ENCODE measurements at regions not wholly inside any gene's neighbourhood (a gene's known extent, or its start where the extent isn't known, plus 50 kb on each side); places are given as distances from the start of the nearest gene placed in this dataset.

- H3K4me1 ChIP-seq (ENCODE audit: control insufficient read depth, low read depth, low read length): no peaks in the 10 kb centered on the region
- no peaks in the 10 kb centered on the region for H3K36me3 ChIP-seq (ENCODE audit: control insufficient read depth, insufficient read depth, low read length)
- H3K79me1 ChIP-seq (ENCODE audit: low read length): no peaks in the 10 kb centered on the region
- H2AK5ac ChIP-seq (ENCODE audit: low read length): no peak overlapping the region
- H3K79me2 ChIP-seq (ENCODE audit: control insufficient read depth, insufficient read depth, low read length): no peaks in the 10 kb centered on the region
- H3K56ac ChIP-seq (ENCODE audit: low read length): no peak overlapping the region
- no peak overlapping the region for H3K4ac ChIP-seq (ENCODE audit: low read depth, low read length)
- no peak overlapping the region for H4K5ac ChIP-seq (ENCODE audit: low read length)
- no peak overlapping the region for H3K4me2 ChIP-seq (ENCODE audit: low read length)
- H3K18ac ChIP-seq (ENCODE audit: low read length): no peak overlapping the region
- WGBS (ENCODE audit: extremely low coverage, insufficient coverage, low lambda C conversion rate): no CpG with 5 or more reads among the region's 5 CpGs
- H3K27me3 ChIP-seq (ENCODE audit: insufficient read depth, low read length, poor library complexity): no peaks in the 10 kb centered on the region
- H3K9ac ChIP-seq (ENCODE audit: low read length): no peak overlapping the region
- no peak overlapping the region for H3K27ac ChIP-seq (ENCODE audit: low read depth, low read length)
- H3K23ac ChIP-seq (ENCODE audit: low read length): no peak overlapping the region
- DNase-seq: no peak
- H4K8ac ChIP-seq (ENCODE audit: low read depth, low read length): no peak overlapping the region
- H2BK15ac ChIP-seq (replicated peaks; ENCODE audit: low read depth): no peak overlapping the region
- H2BK120ac ChIP-seq (ENCODE audit: low read depth, low read length): no peak overlapping the region
- H3K4me3 ChIP-seq (ENCODE audit: low read length): no peak overlapping the region
- no peak overlapping the region for H2BK5ac ChIP-seq (ENCODE audit: low read length)
Measured at GRCh38 chr4:52420330-52420729, 238.8 kb downstream of the USP46 start.

GRCh38 chr4:52421811-52422213 is 237.3 kb downstream of the USP46 start:
- no peak overlapping the region for H2BK5ac ChIP-seq (ENCODE audit: low read length)
- no peak overlapping the region for H4K8ac ChIP-seq (ENCODE audit: low read depth, low read length)
- H3K79me2 ChIP-seq (ENCODE audit: control insufficient read depth, insufficient read depth, low read length): no peaks in the 10 kb centered on the region
- no peaks in the 10 kb centered on the region for H3K79me1 ChIP-seq (ENCODE audit: low read length)
- H3K4me3 ChIP-seq (ENCODE audit: low read length): no peak overlapping the region
- H3K23ac ChIP-seq (ENCODE audit: low read length): no peak overlapping the region
- no peak overlapping the region for H3K27ac ChIP-seq (ENCODE audit: low read depth, low read length)
- H2BK120ac ChIP-seq (ENCODE audit: low read depth, low read length): no peak overlapping the region
- H3K27me3 ChIP-seq (ENCODE audit: insufficient read depth, low read length, poor library complexity): no peaks in the 10 kb centered on the region
- no peak overlapping the region for H4K5ac ChIP-seq (ENCODE audit: low read length)
- no peak overlapping the region for H3K56ac ChIP-seq (ENCODE audit: low read length)
- H3K4ac ChIP-seq (ENCODE audit: low read depth, low read length): no peak overlapping the region
- H3K4me2 ChIP-seq (ENCODE audit: low read length): no peak overlapping the region
- no peak overlapping the region for H3K18ac ChIP-seq (ENCODE audit: low read length)
- H3K9ac ChIP-seq (ENCODE audit: low read length): no peak overlapping the region
- no peaks in the 10 kb centered on the region for H3K4me1 ChIP-seq (ENCODE audit: control insufficient read depth, low read depth, low read length)
- H3K36me3 ChIP-seq (ENCODE audit: control insufficient read depth, insufficient read depth, low read length): no peaks in the 10 kb centered on the region
- no peak overlapping the region for H2BK15ac ChIP-seq (replicated peaks; ENCODE audit: low read depth)
- no peak overlapping the region for H2AK5ac ChIP-seq (ENCODE audit: low read length)
- no peak for DNase-seq

- Histone ChIP-seq H3K56ac (ENCODE audit: low read length) (no peak overlapping the region), H3K4ac (ENCODE audit: low read depth, low read length) (no peak overlapping the region), H3K79me1 (ENCODE audit: low read length) (no peaks in the 10 kb centered on the region), H4K5ac (ENCODE audit: low read length) (no peak overlapping the region), H2BK15ac (replicated peaks; ENCODE audit: low read depth) (no peak overlapping the region), H2BK120ac (ENCODE audit: low read depth, low read length) (no peak overlapping the region), H2BK5ac (ENCODE audit: low read length) (no peak overlapping the region), H3K4me2 (ENCODE audit: low read length) (no peak overlapping the region), H3K79me2 (ENCODE audit: control insufficient read depth, insufficient read depth, low read length) (no peaks in the 10 kb centered on the region), H3K4me1 (ENCODE audit: control insufficient read depth, low read depth, low read length) (no peaks in the 10 kb centered on the region), H3K9ac (ENCODE audit: low read length) (no peak overlapping the region), H2AK5ac (ENCODE audit: low read length) (no peak overlapping the region), H3K27ac (ENCODE audit: low read depth, low read length) (no peak overlapping the region), H3K36me3 (ENCODE audit: control insufficient read depth, insufficient read depth, low read length) (no peaks in the 10 kb centered on the region), H3K4me3 (ENCODE audit: low read length) (no peak overlapping the region), H3K18ac (ENCODE audit: low read length) (no peak overlapping the region), H3K27me3 (ENCODE audit: insufficient read depth, low read length, poor library complexity) (no peaks in the 10 kb centered on the region), H4K8ac (ENCODE audit: low read depth, low read length) (no peak overlapping the region), H3K23ac (ENCODE audit: low read length) (no peak overlapping the region)
- WGBS (ENCODE audit: extremely low coverage, insufficient coverage, low lambda C conversion rate): no CpG with 5 or more reads among the region's 4 CpGs
- DNase-seq: no peak
Measured at GRCh38 chr4:52423967-52424366, 235.1 kb downstream of the USP46 start.

- no peak overlapping the region for H2BK120ac ChIP-seq (ENCODE audit: low read depth, low read length)
- no peak overlapping the region for H3K4me2 ChIP-seq (ENCODE audit: low read length)
- no peaks in the 10 kb centered on the region for H3K79me1 ChIP-seq (ENCODE audit: low read length)
- H2AK5ac ChIP-seq (ENCODE audit: low read length): no peak overlapping the region
- no peak for DNase-seq
- H3K18ac ChIP-seq (ENCODE audit: low read length): no peak overlapping the region
- H2BK15ac ChIP-seq (replicated peaks; ENCODE audit: low read depth): no peak overlapping the region
- H3K9ac ChIP-seq (ENCODE audit: low read length): no peak overlapping the region
- no peak overlapping the region for H4K5ac ChIP-seq (ENCODE audit: low read length)
- no peaks in the 10 kb centered on the region for H3K4me1 ChIP-seq (ENCODE audit: control insufficient read depth, low read depth, low read length)
- no CpG with 5 or more reads among the region's 3 CpGs for WGBS (ENCODE audit: extremely low coverage, insufficient coverage, low lambda C conversion rate)
- H3K4me3 ChIP-seq (ENCODE audit: low read length): no peak overlapping the region
- H3K23ac ChIP-seq (ENCODE audit: low read length): no peak overlapping the region
- H3K4ac ChIP-seq (ENCODE audit: low read depth, low read length): no peak overlapping the region
- H3K36me3 ChIP-seq (ENCODE audit: control insufficient read depth, insufficient read depth, low read length): no peaks in the 10 kb centered on the region
- no peaks in the 10 kb centered on the region for H3K79me2 ChIP-seq (ENCODE audit: control insufficient read depth, insufficient read depth, low read length)
- no peak overlapping the region for H3K56ac ChIP-seq (ENCODE audit: low read length)
- H2BK5ac ChIP-seq (ENCODE audit: low read length): no peak overlapping the region
- no peak overlapping the region for H4K8ac ChIP-seq (ENCODE audit: low read depth, low read length)
- H3K27ac ChIP-seq (ENCODE audit: low read depth, low read length): no peak overlapping the region
- no peaks in the 10 kb centered on the region for H3K27me3 ChIP-seq (ENCODE audit: insufficient read depth, low read length, poor library complexity)
Measured at GRCh38 chr4:52425751-52426326, 233.3 kb downstream of the USP46 start.

- H3K4ac ChIP-seq (ENCODE audit: low read depth, low read length): no peak overlapping the region
- H4K5ac ChIP-seq (ENCODE audit: low read length): no peak overlapping the region
- H3K79me2 ChIP-seq (ENCODE audit: control insufficient read depth, insufficient read depth, low read length): no peaks in the 10 kb centered on the region
Measured at GRCh38 chr4:52431410-52431809, 227.7 kb downstream of the USP46 start.

GRCh38 chr4:52431869-52432268 is 227.2 kb downstream of the USP46 start:
- no CpG with 5 or more reads among the region's 4 CpGs for WGBS (ENCODE audit: extremely low coverage, insufficient coverage, low lambda C conversion rate)

More at GRCh38 chr4:52431410-52431809, 227.7 kb downstream of the USP46 start:
- H3K4me1 ChIP-seq (ENCODE audit: control insufficient read depth, low read depth, low read length): no peaks in the 10 kb centered on the region
- no peak overlapping the region for H3K56ac ChIP-seq (ENCODE audit: low read length)
- no peak overlapping the region for H3K4me3 ChIP-seq (ENCODE audit: low read length)
- no peak overlapping the region for H3K23ac ChIP-seq (ENCODE audit: low read length)
- H3K79me1 ChIP-seq (ENCODE audit: low read length): no peaks in the 10 kb centered on the region
- no peak for DNase-seq
- no peak overlapping the region for H2BK120ac ChIP-seq (ENCODE audit: low read depth, low read length)
- H3K36me3 ChIP-seq (ENCODE audit: control insufficient read depth, insufficient read depth, low read length): no peaks in the 10 kb centered on the region
- no peak overlapping the region for H3K27ac ChIP-seq (ENCODE audit: low read depth, low read length)
- H2BK5ac ChIP-seq (ENCODE audit: low read length): no peak overlapping the region
- H2BK15ac ChIP-seq (replicated peaks; ENCODE audit: low read depth): no peak overlapping the region
- no peaks in the 10 kb centered on the region for H3K27me3 ChIP-seq (ENCODE audit: insufficient read depth, low read length, poor library complexity)
- no peak overlapping the region for H3K18ac ChIP-seq (ENCODE audit: low read length)
- no peak overlapping the region for H3K4me2 ChIP-seq (ENCODE audit: low read length)
- H4K8ac ChIP-seq (ENCODE audit: low read depth, low read length): no peak overlapping the region
- H2AK5ac ChIP-seq (ENCODE audit: low read length): no peak overlapping the region
- H3K9ac ChIP-seq (ENCODE audit: low read length): no peak overlapping the region

More at GRCh38 chr4:52431869-52432268, 227.2 kb downstream of the USP46 start:
- Histone ChIP-seq H3K4me1 (ENCODE audit: control insufficient read depth, low read depth, low read length) (no peaks in the 10 kb centered on the region), H3K27ac (ENCODE audit: low read depth, low read length) (no peak overlapping the region), H3K4ac (ENCODE audit: low read depth, low read length) (no peak overlapping the region), H3K9ac (ENCODE audit: low read length) (no peak overlapping the region), H3K23ac (ENCODE audit: low read length) (no peak overlapping the region), H2AK5ac (ENCODE audit: low read length) (no peak overlapping the region), H3K79me1 (ENCODE audit: low read length) (no peaks in the 10 kb centered on the region), H3K4me2 (ENCODE audit: low read length) (no peak overlapping the region), H2BK15ac (replicated peaks; ENCODE audit: low read depth) (no peak overlapping the region), H3K36me3 (ENCODE audit: control insufficient read depth, insufficient read depth, low read length) (no peaks in the 10 kb centered on the region), H3K79me2 (ENCODE audit: control insufficient read depth, insufficient read depth, low read length) (no peaks in the 10 kb centered on the region), H3K27me3 (ENCODE audit: insufficient read depth, low read length, poor library complexity) (no peaks in the 10 kb centered on the region), H3K4me3 (ENCODE audit: low read length) (no peak overlapping the region), H3K56ac (ENCODE audit: low read length) (no peak overlapping the region), H2BK120ac (ENCODE audit: low read depth, low read length) (no peak overlapping the region), H2BK5ac (ENCODE audit: low read length) (no peak overlapping the region), H3K18ac (ENCODE audit: low read length) (no peak overlapping the region), H4K5ac (ENCODE audit: low read length) (no peak overlapping the region), H4K8ac (ENCODE audit: low read depth, low read length) (no peak overlapping the region)
- DNase-seq: no peak
